Smooth muscle cell (in vitro differentiated cells): ENCODE measurements at regions not wholly inside any gene's neighbourhood (a gene's known extent, or its start where the extent isn't known, plus 50 kb on each side); places are given as distances from the start of the nearest gene placed in this dataset.

Experiments used
- DNase-seq: peaks from one replicate; lab custom pipeline; 2025; ENCODE audit not compliant: unreplicated experiment; lab: John Stamatoyannopoulos, UW
- H2AFZ ChIP-seq: fragments of 200-600 bp; sonication (generic); 2 replicates; pipeline ENCODE4 v1.6.0; 2016; ENCODE audit warnings: antibody characterized with exemption, low read depth, mild to moderate bottlenecking
- H3F3A ChIP-seq: fragments of 200-600 bp; sonication (generic); 2 replicates; pipeline ENCODE4 v1.6.0; 2017; ENCODE audit warnings: antibody characterized with exemption, low read depth
- H3K27ac ChIP-seq: fragments of 200-600 bp; sonication (generic); 2 replicates; pipeline ENCODE4 v1.5.1; 2016; ENCODE audit warnings: low read depth, mild to moderate bottlenecking
- H3K27me3 ChIP-seq: fragments of 200-600 bp; sonication (generic); 2 replicates; pipeline ENCODE4 v1.6.1; 2016; ENCODE audit warnings: low read depth, mild to moderate bottlenecking
- H3K36me3 ChIP-seq: fragments of 200-600 bp; sonication (generic); 2 replicates; pipeline ENCODE4 v1.5.1; 2016; ENCODE audit warnings: low read depth
- H3K4me1 ChIP-seq: fragments of 200-600 bp; sonication (generic); 2 replicates; pipeline ENCODE4 v1.5.1; 2016; ENCODE audit warnings: low read depth
- H3K4me2 ChIP-seq: fragments of 200-600 bp; sonication (generic); 2 replicates; pipeline ENCODE4 v1.6.0; 2016; ENCODE audit warnings: mild to moderate bottlenecking
- H3K4me3 ChIP-seq: fragments of 200-600 bp; sonication (generic); 2 replicates; pipeline ENCODE4 v1.5.1; 2016; ENCODE audit warnings: mild to moderate bottlenecking
- H3K79me2 ChIP-seq: fragments of 200-600 bp; sonication (generic); 2 replicates; pipeline ENCODE4 v1.6.0; 2016; ENCODE audit warnings: low read depth, mild to moderate bottlenecking
- H3K9ac ChIP-seq: fragments of 200-600 bp; sonication (generic); 2 replicates; pipeline ENCODE4 v1.6.0; 2016; ENCODE audit warnings: low read depth
- H3K9me3 ChIP-seq: fragments of 200-600 bp; sonication (generic); replicated peaks from 2 replicates; pipeline ENCODE4 v1.5.1; 2016; ENCODE audit warnings: low read depth
- H4K20me1 ChIP-seq: fragments of 200-600 bp; sonication (generic); 2 replicates; pipeline ENCODE4 v1.6.0; 2016; ENCODE audit warnings: low read depth
- CTCF ChIP-seq: fragments of 200-600 bp; sonication (generic); IDR thresholded peaks from 2 replicates; pipeline ENCODE4 v1.5.1; 2017; ENCODE audit warnings: borderline replicate concordance, mild to moderate bottlenecking, antibody characterized with exemption; ENCODE audit not compliant: insufficient read depth, poor library complexity, severe bottlenecking
- WGBS: methylation state at CpG from one replicate; pipeline ENCODE4 v1.1.7; 2016; ENCODE audit warnings: low lambda C conversion rate; 5-methylcytosine and 5-hydroxymethylcytosine counted together

GRCh38 chr9:129374651-129375050, 196.6 kb upstream of the IER5L start:
- no peaks in the 10 kb centered on the region for H3K27me3 ChIP-seq

GRCh38 chr9:129374231-129374630, 196.2 kb upstream of the IER5L start:
- Histone ChIP-seq H3F3A (no peaks in the 10 kb centered on the region), H3K4me3 (no peak overlapping the region), H2AFZ (no peak overlapping the region), H3K79me2 (no peaks in the 10 kb centered on the region), H3K4me1 (no peaks in the 10 kb centered on the region), H3K27me3 (no peaks in the 10 kb centered on the region), H3K27ac (no peak overlapping the region), H3K4me2 (no peak overlapping the region), H4K20me1 (no peaks in the 10 kb centered on the region), H3K9ac (no peak overlapping the region), H3K9me3 (no peaks in the 10 kb centered on the region), H3K36me3 (no peaks in the 10 kb centered on the region)
- no peak for DNase-seq
- TF ChIP-seq CTCF: no peak
- WGBS: 100% methylated on average over 3 of the region's 3 CpGs

More at GRCh38 chr9:129374651-129375050, 196.6 kb upstream of the IER5L start:
- no peaks in the 10 kb centered on the region for H3K9me3 ChIP-seq
- no peak overlapping the region for H3K4me3 ChIP-seq
- 86% methylated on average over 2 of the region's 2 CpGs for WGBS
- H2AFZ ChIP-seq: no peak overlapping the region
- DNase-seq: no peak
- no peaks in the 10 kb centered on the region for H3K4me1 ChIP-seq
- no peaks in the 10 kb centered on the region for H3F3A ChIP-seq
- no peak overlapping the region for H3K9ac ChIP-seq
- no peak overlapping the region for H3K27ac ChIP-seq
- H3K4me2 ChIP-seq: no peak overlapping the region
- H3K36me3 ChIP-seq: no peaks in the 10 kb centered on the region
- H4K20me1 ChIP-seq: no peaks in the 10 kb centered on the region
- no peaks in the 10 kb centered on the region for H3K79me2 ChIP-seq
- no peak for TF ChIP-seq CTCF

GRCh38 chr9:129373361-129373760, 195.3 kb upstream of the IER5L start:
- Histone ChIP-seq H3K9me3 (no peaks in the 10 kb centered on the region), H3K9ac (no peak overlapping the region), H3K27ac (no peak overlapping the region), H3K4me1 (no peaks in the 10 kb centered on the region), H4K20me1 (no peaks in the 10 kb centered on the region), H3F3A (no peaks in the 10 kb centered on the region), H3K79me2 (no peaks in the 10 kb centered on the region), H3K4me2 (no peak overlapping the region), H3K27me3 (no peaks in the 10 kb centered on the region), H3K4me3 (no peak overlapping the region), H2AFZ (no peak overlapping the region), H3K36me3 (no peaks in the 10 kb centered on the region)
- DNase-seq: no peak
- TF ChIP-seq CTCF: no peak
- 98% methylated on average over 9 of the region's 9 CpGs for WGBS

- H3K27me3 ChIP-seq: no peaks in the 10 kb centered on the region
- H4K20me1 ChIP-seq: no peaks in the 10 kb centered on the region
- no peak overlapping the region for H3K27ac ChIP-seq
- no peaks in the 10 kb centered on the region for H3K36me3 ChIP-seq
- no peaks in the 10 kb centered on the region for H3F3A ChIP-seq
- no peak overlapping the region for H2AFZ ChIP-seq
- WGBS: 86% methylated on average over 7 of the region's 7 CpGs
- TF ChIP-seq CTCF: no peak
- DNase-seq: no peak
- H3K4me3 ChIP-seq: no peak overlapping the region
- no peak overlapping the region for H3K4me2 ChIP-seq
- no peak overlapping the region for H3K9ac ChIP-seq
- no peaks in the 10 kb centered on the region for H3K9me3 ChIP-seq
- no peaks in the 10 kb centered on the region for H3K79me2 ChIP-seq
- no peaks in the 10 kb centered on the region for H3K4me1 ChIP-seq
Measured at GRCh38 chr9:129370770-129371169, 192.7 kb upstream of the IER5L start.
